GM12874 (cell line): ENCODE measurements at regions not wholly inside any gene's neighbourhood (a gene's known extent, or its start where the extent isn't known, plus 50 kb on each side); places are given as distances from the start of the nearest gene placed in this dataset.

Experiments used
- CTCF ChIP-seq: IDR thresholded peaks from 2 replicates; pipeline ENCODE4 v1.5.1; 2011; ENCODE audit warnings: low read depth, mild to moderate bottlenecking, control low read depth, low read length, moderate library complexity; ENCODE audit not compliant: insufficient read depth

DNA sequence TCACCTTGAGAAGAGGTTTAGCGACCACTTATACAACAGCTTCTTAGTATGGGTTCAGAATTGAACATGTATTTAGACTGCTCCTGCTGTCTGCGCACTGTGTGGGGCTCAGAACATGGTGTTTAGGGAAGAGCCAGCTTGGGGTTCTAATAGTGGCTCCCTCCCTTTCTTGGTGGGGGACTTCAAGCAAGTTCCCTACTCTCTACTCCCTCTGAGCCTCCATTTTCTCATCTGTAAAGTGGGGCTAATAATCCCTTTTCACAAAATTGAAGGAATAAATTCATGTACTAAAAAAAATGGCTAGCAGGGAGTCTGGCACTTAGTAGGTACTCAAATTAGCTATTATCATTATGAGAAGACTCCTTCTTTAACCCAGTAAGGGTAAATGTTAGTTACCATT lies 97.5 kb upstream of the SPATA12 start:
- TF ChIP-seq CTCF, result no peak

DNA sequence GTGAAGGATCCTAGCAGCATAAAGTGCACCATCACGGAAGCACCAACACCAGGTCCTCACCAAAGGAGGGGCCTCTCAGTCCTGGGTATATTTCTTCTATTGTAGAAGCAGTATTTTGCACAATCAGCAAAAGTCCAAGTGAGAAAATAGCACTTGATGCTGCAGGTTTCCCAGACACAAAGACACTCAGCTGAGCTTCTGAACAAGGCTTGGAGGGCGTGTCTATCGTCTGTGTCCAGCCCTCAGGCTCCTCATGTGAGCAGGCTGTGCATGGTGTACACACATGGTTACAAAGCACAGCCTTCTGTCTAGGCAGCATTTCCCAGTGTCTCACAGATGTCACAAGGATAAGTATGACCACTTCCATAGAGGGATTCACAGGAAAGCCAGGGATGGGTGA lies 98.3 kb upstream of the SPATA12 start:
- TF ChIP-seq CTCF, result no peak

- TF ChIP-seq CTCF, result no peak
Observed at GRCh38 chr3:56960234-56960917, 100.1 kb upstream of the SPATA12 start.

DNA sequence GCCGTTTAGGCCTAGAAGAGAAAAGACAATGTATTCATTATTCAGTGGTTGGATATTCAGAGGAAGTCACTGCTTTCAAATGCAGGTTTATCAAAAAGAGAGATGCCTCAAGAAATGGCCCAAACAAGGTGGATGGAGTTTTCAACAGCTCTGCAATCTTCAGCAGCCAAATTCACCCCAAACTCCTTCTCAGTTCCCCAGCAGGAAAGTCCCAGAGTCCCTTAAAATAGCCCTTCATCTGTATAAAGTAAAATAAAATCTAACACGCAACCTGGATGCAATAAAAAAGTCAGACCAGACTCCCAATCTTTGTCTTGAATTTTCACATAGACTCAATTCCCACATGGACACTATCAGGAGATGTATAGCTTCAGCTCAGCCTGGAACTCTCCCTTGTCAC lies 101.6 kb upstream of the SPATA12 start:
- TF ChIP-seq CTCF, result no peak

- no peak for TF ChIP-seq CTCF
Observed at GRCh38 chr3:56957522-56957921, 102.9 kb upstream of the SPATA12 start.

- TF ChIP-seq CTCF, result no peak
Observed at GRCh38 chr3:56956906-56957305, 103.6 kb upstream of the SPATA12 start.

DNA sequence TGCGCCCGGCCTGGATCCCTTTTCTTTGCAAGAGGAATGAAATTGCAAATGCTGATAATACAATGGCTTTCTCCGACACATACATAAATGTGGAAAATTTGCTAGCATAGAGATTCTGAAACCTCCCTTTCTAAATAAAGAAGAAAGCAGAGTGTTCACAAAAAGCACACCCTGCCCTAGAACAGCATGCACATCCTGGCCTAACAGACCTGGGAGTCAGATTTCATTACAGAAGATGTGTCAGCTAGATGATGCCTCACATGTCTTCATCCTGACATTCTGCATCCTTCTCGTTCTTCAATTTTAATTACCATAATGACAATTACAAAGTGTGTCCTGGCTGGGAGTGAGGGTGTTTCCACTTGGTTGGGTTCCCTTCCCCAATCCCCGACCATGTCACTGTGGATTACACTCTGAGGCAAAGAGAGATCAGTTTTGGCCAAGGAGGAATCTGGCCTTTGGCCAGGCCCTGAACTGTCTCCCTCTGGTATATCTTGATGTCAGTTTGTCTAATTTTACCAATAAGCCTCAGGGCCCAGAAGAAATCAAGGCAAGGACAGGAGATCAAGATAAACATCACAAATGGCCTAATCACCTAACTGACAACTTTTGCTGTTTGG lies 104.9 kb upstream of the SPATA12 start:
- TF ChIP-seq CTCF, result no peak
